ENCODE measurements at regions not wholly inside any gene's neighbourhood (a gene's known extent, or its start where the extent isn't known, plus 50 kb on each side); places are given as distances from the start of the nearest gene placed in this dataset.

- no peak for DNase-seq (ENCODE audit: low read depth)
Measured at GRCh38 chr21:39022863-39023693, 160.2 kb downstream of the PSMG1 start.

GRCh38 chr21:39022466-39022862 is 160.8 kb downstream of the PSMG1 start:
- DNase-seq (ENCODE audit: low read depth) = no peak

- DNase-seq (ENCODE audit: low read depth) = no peak
Measured at GRCh38 chr21:39022035-39022434, 161.2 kb downstream of the PSMG1 start.

DNA sequence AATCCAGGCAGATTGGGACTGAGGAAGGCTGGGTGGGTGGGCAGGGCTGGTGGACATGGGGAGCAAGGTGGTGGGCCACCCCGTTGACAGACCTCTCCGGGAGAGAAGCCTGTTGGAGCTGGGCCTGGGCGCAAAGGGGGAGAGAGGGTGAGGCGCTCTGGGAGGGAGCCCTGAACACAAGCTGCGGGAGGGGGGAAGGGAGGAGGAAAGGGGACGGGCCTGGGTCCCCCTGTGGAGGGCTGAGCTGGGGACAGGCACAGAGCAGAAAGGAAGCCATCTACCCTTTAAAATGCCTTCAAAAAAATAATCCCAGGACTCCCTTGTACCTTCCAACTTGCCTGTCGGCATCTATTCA is 161.8 kb downstream of the PSMG1 start:
- no peak for DNase-seq (ENCODE audit: low read depth)

GRCh38 chr21:39020751-39021477 is 162.3 kb downstream of the PSMG1 start:
- peak; percentile 39 for DNase-seq (ENCODE audit: low read depth)

GRCh38 chr21:39018730-39019129 is 164.5 kb downstream of the PSMG1 start:
- DNase-seq (ENCODE audit: low read depth) = no peak

- DNase-seq (ENCODE audit: low read depth) = no peak
Measured at GRCh38 chr21:39016740-39017315, 166.4 kb downstream of the PSMG1 start.

DNA sequence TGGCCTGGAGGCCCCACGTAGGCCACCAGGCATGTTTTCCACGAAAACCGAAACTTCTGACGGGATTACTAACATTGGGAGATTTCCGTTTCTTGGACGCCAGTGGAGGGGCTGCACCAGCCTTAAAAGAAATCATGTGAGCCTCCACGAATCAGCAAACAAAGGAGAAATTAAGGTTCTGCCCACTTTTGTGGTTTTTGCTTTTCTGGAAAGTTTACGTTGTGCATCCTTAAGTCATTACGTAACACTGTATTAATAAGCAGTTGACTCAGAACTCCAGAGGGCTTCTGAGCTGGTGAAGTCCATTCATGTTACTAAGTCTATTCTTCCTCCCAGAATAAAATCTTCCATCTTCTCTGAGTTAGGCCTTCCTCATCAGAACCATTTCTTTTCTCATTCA is 168.5 kb downstream of the PSMG1 start:
- DNase-seq (ENCODE audit: low read depth) = peak; percentile 70

DNA sequence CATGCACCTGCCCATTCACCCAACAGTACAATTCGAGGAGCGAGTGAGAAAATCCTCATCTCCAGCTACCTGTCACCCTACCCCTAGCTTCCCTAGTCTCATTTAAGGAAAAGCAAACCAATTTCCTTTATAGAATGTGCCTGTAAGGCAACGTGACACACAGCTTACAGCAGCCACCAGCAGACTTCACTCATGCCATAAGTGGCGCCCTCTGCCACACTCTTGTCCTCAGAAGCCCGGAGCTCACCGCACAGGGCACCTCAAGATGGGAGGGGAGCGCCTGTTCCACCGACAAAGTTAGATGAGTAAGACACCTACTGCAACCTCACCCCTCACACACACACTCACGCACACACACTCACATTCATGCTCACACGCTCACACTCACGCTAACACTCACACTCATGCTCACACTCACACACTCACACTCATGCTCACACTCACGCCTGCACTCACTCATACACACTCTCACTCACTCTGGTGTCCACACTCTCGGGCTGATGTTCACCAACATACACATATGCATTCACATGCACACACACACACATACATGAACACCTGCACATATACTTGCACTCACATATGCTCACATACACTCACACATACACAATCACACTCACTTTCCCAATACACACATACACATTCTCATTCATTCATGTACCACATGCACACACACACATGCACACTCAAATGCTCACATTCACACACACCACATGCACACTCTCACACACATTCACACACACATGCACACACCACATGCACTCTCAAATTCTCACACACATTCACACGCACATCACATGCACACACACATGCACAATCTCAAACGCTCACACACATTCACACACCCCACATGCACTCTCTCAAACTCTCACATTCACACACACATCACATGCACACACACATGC is 170.7 kb downstream of the PSMG1 start:
- no peak for DNase-seq (ENCODE audit: low read depth)

DNA sequence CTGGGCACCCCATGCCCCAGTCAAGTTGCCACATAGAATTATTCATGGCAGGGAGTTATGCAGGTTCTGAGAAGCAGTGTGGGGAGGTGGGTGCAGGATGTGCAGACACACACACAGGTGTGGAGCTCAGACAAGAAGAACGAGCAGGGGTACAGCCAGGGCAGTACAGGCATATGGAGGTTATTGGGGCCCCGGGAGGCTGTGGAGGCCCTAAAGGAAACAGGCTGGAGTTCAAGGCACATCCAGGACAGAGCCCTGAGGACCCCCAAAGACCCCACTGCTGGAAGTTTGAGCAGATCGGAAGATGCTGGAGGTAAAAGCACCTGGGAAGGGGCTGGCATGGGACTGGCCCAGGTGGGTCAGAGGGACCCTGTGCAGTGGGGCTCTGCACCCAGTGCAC is 171.3 kb downstream of the PSMG1 start:
- DNase-seq (ENCODE audit: low read depth) = no peak

DNA sequence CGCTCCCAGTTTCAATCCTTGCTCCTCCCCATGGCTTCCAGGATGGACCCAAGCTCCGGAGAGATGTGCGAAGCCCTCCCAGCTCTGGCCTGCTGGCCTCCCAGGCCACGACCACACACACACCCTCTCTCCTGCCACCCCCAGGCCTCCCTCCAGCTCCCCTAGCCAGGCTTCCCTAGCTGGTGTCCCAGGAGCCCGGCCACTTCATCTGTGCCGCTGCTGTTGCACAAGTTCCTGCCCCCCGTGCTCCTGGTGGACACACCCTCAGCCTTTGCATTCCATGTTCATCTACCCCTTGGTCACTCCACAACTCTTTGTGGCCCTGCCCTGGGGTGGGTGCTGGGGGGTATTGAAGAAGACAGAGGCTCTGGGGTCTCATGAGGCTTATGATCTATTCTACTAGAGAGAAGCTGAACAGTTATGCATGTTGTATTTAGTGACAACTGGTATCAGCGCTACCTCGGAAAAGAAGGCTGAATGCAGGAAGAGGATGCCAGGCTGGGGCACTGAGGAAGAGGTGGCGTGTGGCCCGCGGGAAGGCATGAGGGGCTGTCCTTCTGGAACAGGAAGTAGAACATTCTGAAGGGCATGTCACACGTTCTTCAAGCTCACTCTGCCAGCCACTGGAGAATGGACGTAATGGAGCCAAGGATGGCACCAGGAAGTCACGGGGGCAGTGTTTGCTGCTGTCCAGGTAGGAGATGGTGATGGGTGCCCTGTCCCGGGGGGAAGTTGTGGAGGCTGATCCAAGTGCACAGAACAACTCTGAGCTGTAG is 172.4 kb downstream of the PSMG1 start:
- DNase-seq (ENCODE audit: low read depth) = no peak

DNA sequence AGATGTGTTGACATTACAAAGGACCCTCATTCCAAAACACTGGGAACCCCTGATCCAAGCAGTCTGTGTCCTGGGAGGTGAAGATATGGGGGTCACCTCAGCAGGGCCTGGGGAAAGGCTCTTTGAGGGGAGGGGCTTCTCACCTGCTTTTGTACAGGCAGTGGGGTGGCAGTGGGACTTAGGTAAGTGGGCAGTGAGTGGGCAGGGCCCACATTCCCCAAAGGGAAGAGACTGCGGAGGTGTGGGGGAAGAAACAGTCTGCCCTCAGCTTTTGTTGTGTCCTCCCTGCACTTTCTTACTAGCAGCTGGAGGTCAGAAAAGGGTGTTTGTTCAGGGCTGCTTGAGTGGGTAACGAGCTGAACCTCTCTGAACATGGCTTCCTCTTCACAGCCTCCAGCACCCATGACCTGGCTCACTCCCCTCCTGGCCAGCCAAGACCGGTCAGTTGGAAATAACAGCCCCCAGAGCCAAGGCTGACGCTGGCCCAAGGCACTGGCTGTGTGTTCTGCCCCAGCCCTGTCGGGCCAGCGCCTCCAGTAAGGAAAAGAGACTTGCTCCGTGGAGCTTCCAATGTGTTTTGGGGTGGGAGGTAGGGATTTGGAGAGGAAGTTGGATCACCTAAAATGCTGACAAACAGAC is 173.5 kb downstream of the PSMG1 start:
- DNase-seq (ENCODE audit: low read depth) = no peak

DNA sequence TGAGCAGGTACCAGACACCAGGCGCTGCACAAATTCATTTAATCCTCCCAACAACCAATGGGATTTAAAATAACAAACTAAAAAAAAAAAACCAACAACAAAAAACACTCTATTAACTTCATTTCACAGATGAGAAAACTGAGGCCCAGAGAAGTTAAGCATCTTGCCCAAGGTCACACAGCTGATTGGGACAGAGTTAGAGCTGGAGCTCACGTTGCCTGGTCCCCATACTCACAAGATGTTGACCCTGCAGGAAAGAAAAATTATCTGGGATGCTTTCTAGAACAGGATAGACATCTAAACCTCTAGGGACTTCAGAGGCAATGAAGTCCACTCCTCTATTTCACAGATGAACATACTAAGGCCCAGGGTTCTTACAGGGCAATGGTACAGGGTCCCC is 175.3 kb downstream of the PSMG1 start:
- DNase-seq (ENCODE audit: low read depth) = no peak

- DNase-seq (ENCODE audit: low read depth) = no peak
Measured at GRCh38 chr21:39007532-39007931, 175.7 kb downstream of the PSMG1 start.

DNA sequence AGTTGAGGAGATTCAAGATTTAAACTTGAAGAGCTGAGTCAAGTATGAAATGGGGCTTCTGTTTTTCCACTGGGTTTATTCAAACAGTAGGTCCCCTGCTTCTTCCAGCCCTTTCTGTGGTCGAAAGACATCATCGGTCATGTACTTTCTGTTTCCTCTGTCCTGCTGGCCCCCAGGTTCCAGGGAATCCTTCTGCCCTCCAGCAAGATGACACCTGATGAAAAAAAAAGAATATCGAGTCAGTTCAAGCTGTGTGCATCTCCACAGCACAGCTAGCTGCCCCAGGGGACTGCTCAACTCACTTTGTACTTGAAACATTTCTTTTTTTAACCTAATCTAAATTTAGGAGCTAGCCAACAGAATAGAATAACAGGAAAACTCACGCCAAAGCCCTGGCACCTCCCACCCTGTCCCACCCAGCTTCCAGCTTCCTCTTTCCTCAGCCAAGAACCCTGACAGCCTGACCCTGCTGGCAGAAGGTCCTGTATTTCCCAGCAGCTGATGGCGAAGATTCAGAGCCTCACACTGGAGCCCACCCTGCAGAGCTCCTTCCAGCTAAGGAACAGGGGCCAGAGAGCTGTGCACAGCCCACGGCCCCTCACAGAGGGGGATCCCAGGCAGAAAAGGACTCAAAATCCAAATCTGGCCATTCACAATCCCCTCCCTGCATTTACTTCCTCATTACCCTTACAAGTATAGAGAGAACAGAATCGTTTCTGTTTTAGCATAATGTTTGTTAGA is 176.5 kb downstream of the PSMG1 start:
- DNase-seq (ENCODE audit: low read depth) = no peak

DNA sequence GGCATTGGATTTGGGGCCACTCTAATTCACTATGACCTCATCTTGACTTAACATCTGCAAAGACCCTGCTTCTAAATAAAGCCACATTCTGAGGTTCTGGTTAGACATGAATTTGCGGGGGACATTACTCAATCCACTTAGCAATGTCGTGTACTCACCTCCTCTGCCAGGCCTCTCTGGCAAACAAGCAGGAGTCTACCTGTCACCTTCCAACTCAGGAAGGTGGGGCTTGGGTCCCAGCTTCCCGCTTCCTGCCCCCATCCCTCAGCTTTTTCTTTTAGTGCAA is 177.8 kb downstream of the PSMG1 start:
- no peak for DNase-seq (ENCODE audit: low read depth)

DNA sequence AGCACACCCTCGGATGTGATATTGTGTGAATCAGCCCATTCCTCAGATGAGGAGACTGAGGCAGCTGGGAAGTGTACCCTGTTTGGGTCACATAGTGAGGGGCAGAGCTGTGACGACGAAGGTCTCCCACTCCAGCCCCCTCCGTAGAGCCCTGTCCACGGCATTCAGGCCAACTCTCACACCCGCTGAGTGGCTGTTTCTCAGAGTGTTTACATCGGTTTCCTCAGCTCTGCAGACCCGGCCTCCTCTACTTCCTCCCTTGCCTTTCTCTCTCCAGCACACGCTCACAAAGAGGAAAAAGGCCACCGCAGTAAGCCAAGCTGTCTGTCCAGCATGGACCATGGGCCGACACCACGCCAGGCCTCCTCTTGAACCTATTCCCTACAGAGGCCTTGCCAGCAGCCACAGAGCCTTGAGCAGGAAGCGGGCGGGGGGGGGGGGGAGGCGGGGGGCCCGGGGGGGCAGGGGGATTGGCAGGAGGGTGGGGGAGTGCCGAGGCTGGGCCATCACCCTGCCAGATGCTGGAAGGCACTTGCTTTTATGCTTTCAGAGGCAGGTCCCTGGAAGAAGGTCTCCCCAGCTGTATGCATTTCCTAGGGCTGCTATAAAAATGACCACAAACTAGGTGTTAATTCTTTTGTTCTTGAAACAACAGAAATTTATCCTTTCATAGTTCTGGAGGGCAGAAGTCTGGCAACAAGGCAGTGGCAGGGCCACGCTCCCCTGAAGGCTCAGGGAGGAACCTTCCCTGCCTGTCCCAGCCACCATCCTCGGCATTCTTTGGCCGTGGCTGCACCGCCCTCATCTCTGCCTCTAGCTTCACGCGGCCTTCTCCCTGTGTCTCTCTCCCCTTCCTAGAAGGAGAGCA is 178.4 kb downstream of the PSMG1 start:
- DNase-seq (ENCODE audit: low read depth) = no peak

GRCh38 chr21:39003982-39004633 is 179.1 kb downstream of the PSMG1 start:
- DNase-seq (ENCODE audit: low read depth) = no peak

DNA sequence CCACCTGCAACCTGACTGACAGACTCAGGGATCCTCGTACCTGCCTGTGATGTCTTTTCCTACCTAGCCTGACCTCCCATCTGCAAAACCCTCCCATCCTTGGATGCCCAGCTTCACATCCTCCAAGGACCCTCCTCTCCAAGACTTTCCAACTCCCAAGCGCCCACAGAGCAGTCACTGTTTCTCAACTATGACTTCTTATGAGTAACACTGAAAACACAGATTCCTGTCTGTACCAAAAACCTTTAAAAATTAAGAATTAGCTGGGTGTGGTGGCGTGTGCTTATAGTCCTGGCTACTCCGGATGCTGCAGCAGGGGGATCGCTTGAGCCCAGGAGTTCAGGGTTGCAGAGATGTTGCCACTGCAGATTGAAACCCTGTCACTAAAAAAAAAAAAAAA is 181.9 kb downstream of the PSMG1 start:
- DNase-seq (ENCODE audit: low read depth) = no peak

Measured in GM04504 (cell line).